ENCODE measurements at regions not wholly inside any gene's neighbourhood (a gene's known extent, or its start where the extent isn't known, plus 50 kb on each side); places are given as distances from the start of the nearest gene placed in this dataset.

DNA sequence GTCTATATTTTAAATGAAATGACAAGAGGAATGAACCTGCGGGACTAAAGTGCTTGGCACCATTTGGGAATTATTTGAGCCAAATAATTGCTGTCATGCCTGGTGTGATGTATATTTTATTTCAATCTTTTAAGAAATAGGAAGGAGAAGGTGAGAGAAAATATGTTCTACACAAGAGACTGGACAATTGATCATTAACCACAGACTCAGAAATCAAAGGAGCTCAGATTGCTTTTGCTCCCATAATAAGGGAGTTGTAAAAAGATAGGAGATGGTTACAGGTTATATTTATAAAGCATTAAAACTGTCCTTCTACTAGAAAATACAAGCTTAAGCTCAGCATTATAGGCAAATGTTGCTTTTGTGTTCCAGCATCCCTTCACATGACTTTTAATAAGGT lies 515.2 kb upstream of the SULF2 start:
- peaks cover 27% of the 10 kb centered on the region for H3K4me1 ChIP-seq (ENCODE audit: insufficient read depth, low read length)
- no peaks in the 10 kb centered on the region for H3K27me3 ChIP-seq (ENCODE audit: control insufficient read depth in 1 of 2, insufficient read depth in 2 of 2, low read length in 2 of 2)
- in situ Hi-C loops (cut with HindIII; ENCODE audit: extremely low pct_ligation_motif_present, low pct_unique_long_range_greater_than_20kb) = no loop called here
- no peak overlapping the region for H3K9ac ChIP-seq (ENCODE audit: insufficient read depth, low read depth, low read length)
- WGBS (ENCODE audit: low lambda C conversion rate) = 94% methylated on average over 1 of the region's 1 CpG
- no peaks in the 10 kb centered on the region for H3K79me2 ChIP-seq (ENCODE audit: insufficient read depth, low read length)
- TF ChIP-seq ZNF615 (CRISPR knock-in tag; IDR thresholded peaks at IDR 0.05; ENCODE audit: borderline replicate concordance) (no peak), ATF7 (IDR thresholded peaks at IDR 0.05) (no peak), ATF7 (CRISPR knock-in tag; IDR thresholded peaks at IDR 0.05) (no peak), TEAD3 (CRISPR knock-in tag; optimal IDR thresholded peaks at IDR 0.05; ENCODE audit: borderline replicate concordance) (no peak), ZNF614 (CRISPR knock-in tag; IDR thresholded peaks at IDR 0.05; ENCODE audit: borderline replicate concordance) (no peak)
- TF ChIP-seq, protein P1, sequence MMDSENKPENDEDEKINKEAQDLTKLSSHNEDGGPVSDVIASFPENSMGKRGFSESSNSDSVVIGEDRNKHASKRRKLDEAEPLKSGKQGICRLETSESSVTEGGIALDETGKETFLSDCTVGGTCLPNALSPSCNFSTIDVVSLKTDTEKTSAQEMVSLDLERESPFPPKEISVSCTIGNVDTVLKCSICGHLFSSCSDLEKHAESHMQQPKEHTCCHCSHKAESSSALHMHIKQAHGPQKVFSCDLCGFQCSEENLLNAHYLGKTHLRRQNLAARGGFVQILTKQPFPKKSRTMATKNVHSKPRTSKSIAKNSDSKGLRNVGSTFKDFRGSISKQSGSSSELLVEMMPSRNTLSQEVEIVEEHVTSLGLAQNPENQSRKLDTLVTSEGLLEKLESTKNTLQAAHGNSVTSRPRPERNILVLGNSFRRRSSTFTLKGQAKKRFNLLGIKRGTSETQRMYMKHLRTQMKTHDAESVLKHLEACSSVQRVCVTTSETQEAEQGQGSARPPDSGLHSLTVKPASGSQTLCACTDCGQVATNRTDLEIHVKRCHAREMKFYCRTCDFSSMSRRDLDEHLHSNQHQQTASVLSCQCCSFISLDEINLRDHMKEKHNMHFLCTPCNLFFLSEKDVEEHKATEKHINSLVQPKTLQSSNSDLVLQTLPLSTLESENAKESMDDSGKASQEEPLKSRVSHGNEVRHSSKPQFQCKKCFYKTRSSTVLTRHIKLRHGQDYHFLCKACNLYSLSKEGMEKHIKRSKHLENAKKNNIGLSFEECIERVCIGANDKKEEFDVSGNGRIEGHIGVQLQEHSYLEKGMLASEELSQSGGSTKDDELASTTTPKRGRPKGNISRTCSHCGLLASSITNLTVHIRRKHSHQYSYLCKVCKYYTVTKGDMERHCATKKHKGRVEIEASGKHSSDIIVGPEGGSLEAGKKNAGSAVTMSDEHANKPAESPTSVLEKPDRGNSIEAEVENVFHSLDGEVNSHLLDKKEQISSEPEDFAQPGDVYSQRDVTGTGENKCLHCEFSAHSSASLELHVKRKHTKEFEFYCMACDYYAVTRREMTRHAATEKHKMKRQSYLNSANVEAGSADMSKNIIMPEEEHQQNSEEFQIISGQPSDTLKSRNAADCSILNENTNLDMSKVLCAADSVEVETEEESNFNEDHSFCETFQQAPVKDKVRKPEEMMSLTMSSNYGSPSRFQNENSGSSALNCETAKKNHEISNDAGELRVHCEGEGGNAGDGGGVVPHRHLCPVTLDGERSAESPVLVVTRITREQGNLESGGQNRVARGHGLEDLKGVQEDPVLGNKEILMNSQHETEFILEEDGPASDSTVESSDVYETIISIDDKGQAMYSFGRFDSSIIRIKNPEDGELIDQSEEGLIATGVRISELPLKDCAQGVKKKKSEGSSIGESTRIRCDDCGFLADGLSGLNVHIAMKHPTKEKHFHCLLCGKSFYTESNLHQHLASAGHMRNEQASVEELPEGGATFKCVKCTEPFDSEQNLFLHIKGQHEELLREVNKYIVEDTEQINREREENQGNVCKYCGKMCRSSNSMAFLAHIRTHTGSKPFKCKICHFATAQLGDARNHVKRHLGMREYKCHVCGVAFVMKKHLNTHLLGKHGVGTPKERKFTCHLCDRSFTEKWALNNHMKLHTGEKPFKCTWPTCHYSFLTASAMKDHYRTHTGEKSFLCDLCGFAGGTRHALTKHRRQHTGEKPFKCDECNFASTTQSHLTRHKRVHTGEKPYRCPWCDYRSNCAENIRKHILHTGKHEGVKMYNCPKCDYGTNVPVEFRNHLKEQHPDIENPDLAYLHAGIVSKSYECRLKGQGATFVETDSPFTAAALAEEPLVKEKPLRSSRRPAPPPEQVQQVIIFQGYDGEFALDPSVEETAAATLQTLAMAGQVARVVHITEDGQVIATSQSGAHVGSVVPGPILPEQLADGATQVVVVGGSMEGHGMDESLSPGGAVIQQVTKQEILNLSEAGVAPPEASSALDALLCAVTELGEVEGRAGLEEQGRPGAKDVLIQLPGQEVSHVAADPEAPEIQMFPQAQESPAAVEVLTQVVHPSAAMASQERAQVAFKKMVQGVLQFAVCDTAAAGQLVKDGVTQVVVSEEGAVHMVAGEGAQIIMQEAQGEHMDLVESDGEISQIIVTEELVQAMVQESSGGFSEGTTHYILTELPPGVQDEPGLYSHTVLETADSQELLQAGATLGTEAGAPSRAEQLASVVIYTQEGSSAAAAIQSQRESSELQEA (CRISPR knock-in tag; IDR thresholded peaks at IDR 0.05; ENCODE audit: not compliant biosample characterization) = no peak
- TF ChIP-seq, protein P2, sequence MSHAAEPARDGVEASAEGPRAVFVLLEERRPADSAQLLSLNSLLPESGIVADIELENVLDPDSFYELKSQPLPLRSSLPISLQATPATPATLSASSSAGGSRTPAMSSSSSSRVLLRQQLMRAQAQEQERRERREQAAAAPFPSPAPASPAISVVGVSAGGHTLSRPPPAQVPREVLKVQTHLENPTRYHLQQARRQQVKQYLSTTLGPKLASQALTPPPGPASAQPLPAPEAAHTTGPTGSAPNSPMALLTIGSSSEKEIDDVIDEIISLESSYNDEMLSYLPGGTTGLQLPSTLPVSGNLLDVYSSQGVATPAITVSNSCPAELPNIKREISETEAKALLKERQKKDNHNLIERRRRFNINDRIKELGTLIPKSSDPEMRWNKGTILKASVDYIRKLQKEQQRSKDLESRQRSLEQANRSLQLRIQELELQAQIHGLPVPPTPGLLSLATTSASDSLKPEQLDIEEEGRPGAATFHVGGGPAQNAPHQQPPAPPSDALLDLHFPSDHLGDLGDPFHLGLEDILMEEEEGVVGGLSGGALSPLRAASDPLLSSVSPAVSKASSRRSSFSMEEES (CRISPR knock-in tag; IDR thresholded peaks at IDR 0.05) = no peak
- TF ChIP-seq, protein P3, sequence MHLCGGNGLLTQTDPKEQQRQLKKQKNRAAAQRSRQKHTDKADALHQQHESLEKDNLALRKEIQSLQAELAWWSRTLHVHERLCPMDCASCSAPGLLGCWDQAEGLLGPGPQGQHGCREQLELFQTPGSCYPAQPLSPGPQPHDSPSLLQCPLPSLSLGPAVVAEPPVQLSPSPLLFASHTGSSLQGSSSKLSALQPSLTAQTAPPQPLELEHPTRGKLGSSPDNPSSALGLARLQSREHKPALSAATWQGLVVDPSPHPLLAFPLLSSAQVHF (CRISPR knock-in tag; IDR thresholded peaks at IDR 0.05) = no peak
- TF ChIP-seq, protein P4, sequence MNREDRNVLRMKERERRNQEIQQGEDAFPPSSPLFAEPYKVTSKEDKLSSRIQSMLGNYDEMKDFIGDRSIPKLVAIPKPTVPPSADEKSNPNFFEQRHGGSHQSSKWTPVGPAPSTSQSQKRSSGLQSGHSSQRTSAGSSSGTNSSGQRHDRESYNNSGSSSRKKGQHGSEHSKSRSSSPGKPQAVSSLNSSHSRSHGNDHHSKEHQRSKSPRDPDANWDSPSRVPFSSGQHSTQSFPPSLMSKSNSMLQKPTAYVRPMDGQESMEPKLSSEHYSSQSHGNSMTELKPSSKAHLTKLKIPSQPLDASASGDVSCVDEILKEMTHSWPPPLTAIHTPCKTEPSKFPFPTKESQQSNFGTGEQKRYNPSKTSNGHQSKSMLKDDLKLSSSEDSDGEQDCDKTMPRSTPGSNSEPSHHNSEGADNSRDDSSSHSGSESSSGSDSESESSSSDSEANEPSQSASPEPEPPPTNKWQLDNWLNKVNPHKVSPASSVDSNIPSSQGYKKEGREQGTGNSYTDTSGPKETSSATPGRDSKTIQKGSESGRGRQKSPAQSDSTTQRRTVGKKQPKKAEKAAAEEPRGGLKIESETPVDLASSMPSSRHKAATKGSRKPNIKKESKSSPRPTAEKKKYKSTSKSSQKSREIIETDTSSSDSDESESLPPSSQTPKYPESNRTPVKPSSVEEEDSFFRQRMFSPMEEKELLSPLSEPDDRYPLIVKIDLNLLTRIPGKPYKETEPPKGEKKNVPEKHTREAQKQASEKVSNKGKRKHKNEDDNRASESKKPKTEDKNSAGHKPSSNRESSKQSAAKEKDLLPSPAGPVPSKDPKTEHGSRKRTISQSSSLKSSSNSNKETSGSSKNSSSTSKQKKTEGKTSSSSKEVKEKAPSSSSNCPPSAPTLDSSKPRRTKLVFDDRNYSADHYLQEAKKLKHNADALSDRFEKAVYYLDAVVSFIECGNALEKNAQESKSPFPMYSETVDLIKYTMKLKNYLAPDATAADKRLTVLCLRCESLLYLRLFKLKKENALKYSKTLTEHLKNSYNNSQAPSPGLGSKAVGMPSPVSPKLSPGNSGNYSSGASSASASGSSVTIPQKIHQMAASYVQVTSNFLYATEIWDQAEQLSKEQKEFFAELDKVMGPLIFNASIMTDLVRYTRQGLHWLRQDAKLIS (CRISPR knock-in tag; IDR thresholded peaks at IDR 0.05) = no peak
- ATAC-seq (no peak), FAIRE-seq (no peak), DNase-seq (ENCODE audit: low spot score) (no peak)
- H3K36me3 ChIP-seq (replicated peaks in 1 of 2; ENCODE audit: control insufficient read depth in 1 of 2, insufficient read depth in 2 of 2, low read length in 2 of 2) = no peaks in the 10 kb centered on the region
- intact Hi-C loops (cut with micrococcal nuclease; ENCODE audit: unreplicated experiment) = no loop called here
- no peak overlapping the region for H3K4me2 ChIP-seq (ENCODE audit: low read depth, low read length)
- no TSS peak for BruUV-seq (replicated peaks)
- H3K27ac ChIP-seq (ENCODE audit: extremely low read length, insufficient read depth, low read length) = no peak overlapping the region
- POLR2A ChIA-PET = no interaction called here
- CTCF ChIA-PET (ENCODE audit: low intra/inter-chr PET ratio, low total read pairs) = no interaction called here
- H2AFZ ChIP-seq (ENCODE audit: low read length) = no peak overlapping the region
- no peaks in the 10 kb centered on the region for H4K20me1 ChIP-seq (ENCODE audit: insufficient read depth, low read length)
- H3K4me3 ChIP-seq (replicated peaks in 1 of 3; ENCODE audit: insufficient read depth in 1 of 3, low read depth in 2 of 3, low read length in 3 of 3) = no peak overlapping the region
- no peaks in the 10 kb centered on the region for H3K9me3 ChIP-seq (ENCODE audit: low read length)
